D721Med (cell line): ENCODE measurements at regions not wholly inside any gene's neighbourhood (a gene's known extent, or its start where the extent isn't known, plus 50 kb on each side); places are given as distances from the start of the nearest gene placed in this dataset.

Experiments
- DNase-seq: peaks from one replicate; pipeline ENCODE4 v3.0.0; 2011; ENCODE audit warnings: low spot score; ENCODE audit not compliant: insufficient read length
- FAIRE-seq: peaks from 2 replicates; lab custom pipeline; 2011; peaks lifted over from hg19 to GRCh38; lab: Jason Lieb, UNC
- TF ChIP-seq, protein P1 (sequence below): IDR thresholded peaks from 2 replicates; pipeline ENCODE4 v1.5.1; 2012; ENCODE audit warnings: mild to moderate bottlenecking, control low read depth; ENCODE audit not compliant: insufficient read depth; ENCODE audit errors: missing control alignments

DNA sequence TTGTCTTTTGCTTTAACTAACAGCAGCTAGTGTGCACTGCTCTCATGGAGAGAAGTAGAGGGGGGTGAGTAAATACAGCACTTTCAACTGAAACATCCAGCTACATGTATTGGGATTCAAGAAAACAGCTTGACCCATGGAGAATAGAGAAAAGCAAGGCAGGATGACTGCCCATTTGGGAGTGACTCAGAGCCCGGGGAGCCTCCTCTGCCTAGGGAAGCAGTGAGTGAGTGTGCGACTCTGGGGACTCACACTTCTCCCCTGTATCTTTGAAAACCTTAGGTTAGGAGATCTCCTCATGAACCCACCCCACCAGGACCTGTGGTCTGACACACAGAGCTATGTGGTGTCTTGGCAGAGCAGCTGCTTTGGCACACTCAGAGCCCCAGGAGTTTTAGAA is 82.0 kb upstream of the PTGFR start:
- DNase-seq, result no peak
- TF ChIP-seq, protein P1, sequence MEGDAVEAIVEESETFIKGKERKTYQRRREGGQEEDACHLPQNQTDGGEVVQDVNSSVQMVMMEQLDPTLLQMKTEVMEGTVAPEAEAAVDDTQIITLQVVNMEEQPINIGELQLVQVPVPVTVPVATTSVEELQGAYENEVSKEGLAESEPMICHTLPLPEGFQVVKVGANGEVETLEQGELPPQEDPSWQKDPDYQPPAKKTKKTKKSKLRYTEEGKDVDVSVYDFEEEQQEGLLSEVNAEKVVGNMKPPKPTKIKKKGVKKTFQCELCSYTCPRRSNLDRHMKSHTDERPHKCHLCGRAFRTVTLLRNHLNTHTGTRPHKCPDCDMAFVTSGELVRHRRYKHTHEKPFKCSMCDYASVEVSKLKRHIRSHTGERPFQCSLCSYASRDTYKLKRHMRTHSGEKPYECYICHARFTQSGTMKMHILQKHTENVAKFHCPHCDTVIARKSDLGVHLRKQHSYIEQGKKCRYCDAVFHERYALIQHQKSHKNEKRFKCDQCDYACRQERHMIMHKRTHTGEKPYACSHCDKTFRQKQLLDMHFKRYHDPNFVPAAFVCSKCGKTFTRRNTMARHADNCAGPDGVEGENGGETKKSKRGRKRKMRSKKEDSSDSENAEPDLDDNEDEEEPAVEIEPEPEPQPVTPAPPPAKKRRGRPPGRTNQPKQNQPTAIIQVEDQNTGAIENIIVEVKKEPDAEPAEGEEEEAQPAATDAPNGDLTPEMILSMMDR, result no peak
- FAIRE-seq, result no peak

DNA sequence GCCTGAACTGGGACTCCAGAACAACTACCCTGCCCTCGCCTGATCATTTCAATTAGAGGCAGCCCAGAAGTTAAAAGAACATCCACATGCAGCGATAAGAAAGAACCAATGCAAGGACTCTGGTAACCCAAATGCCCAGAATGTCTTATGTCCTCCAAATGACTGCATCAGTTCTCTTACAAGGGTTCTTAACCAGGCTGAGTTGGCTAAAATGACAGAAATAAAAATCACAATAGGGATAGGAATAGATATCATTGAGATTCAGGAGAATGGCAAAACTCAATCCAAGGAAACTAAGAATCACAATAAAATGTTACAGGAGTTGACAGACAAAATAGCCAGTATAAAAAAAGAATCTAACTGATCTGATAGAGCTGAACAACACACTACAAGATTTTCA is 80.1 kb upstream of the PTGFR start:
- FAIRE-seq (no peak), DNase-seq (no peak)
- TF ChIP-seq, protein P1, result no peak

DNA sequence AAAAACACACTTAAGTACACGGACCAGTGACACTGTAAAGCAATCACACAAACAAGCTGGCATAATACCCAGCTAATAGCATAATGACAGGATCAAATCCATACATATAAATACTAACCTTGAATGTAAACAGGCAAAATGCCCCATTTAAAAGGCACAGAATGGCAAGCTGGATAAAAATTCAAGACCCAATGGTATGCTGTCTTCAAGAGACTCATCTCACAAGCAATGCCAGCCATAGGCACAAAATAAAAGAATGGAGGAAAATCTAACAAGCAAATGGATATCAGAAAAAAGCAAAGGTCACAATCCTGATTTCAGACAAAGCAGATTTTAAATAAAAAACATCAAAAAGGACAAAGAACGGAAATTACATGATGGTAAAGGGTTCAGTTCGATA is 79.1 kb upstream of the PTGFR start:
- FAIRE-seq, result no peak
- TF ChIP-seq, protein P1, result no peak
- DNase-seq, result no peak

DNA sequence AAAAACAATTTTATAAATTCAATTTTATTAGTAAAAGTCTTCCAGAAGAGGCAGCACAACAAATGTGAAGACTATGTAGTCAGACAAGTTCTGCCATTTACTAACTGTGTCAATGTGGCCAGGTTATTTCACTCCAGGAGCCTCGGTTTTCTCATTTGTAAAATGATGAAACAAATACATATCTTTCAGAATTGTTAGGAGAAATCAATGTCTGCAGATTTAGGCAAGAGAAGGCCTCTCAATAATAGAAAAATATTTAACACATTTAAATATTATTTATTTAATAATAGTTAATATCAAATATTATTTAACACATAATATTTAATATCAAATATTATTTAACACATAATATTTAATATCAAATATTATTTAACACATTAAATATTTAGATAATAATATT is 75.6 kb upstream of the PTGFR start:
- FAIRE-seq (no peak), DNase-seq (no peak)
- TF ChIP-seq, protein P1, result no peak

DNA sequence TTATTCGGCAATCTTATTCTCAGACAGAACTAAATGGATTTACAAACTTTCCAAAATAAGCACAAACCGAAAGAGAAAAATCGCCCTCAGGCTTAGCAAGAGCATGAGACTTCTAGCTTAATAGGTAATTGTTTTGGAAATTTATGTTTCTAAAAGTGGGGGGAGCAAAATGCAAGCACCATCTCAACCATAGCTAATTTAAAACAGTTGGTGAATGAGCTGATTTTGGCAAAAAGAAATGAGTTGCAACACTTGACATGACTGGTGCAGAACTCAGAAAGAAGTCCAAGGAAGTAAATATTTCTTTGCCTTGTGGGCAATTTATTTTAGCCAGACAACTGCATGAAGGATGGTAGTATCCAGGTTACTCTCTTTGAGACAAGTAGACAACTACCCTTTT is 71.5 kb upstream of the PTGFR start:
- no peak for DNase-seq
- TF ChIP-seq, protein P1, result no peak
- no peak for FAIRE-seq

DNA sequence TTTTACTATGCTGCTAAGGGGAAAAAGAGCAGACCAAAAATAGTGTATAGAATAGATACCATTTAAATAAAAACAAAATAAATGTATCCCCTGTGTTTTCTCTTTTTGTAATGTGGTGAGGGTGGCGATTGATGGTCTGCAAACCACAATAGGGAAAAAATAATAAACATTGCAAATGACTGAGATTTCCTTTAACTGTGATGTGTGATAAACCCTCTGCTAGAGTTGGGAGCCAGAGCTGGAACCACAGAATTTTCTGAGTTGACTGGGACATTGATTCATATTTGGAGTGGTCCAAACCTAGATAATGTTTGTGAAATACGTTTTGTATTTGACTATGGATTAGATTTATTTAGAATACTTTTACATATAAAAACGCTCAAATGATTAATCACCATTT is 70.6 kb upstream of the PTGFR start:
- DNase-seq (no peak), FAIRE-seq (no peak)
- TF ChIP-seq, protein P1, result no peak

DNA sequence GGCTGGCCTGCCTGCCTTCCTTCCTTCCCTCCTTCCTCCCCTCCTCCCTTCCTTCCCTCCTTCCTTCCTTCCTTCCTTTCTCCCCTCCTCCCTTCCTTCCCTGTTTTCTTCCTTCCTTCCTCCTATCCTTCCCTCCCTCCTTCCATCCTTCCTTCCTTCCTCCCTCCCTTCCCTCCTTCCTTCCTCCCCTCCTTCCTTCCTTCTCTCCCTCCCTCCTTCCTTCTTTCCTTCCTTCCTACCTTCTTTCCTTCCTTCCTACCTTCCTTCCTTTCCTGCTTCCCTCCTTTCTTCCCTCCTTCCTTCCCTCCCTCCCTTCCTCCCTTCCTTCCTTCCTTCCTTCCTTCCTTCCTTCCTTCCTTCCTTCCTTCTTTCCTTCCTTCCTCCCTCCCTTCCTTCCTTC is 70.1 kb upstream of the PTGFR start:
- no peak for DNase-seq
- TF ChIP-seq, protein P1, result no peak
- no peak for FAIRE-seq
